Tibial nerve (tissue), 3 donors: ENCODE measurements at regions not wholly inside any gene's neighbourhood (a gene's known extent, or its start where the extent isn't known, plus 50 kb on each side); places are given as distances from the start of the nearest gene placed in this dataset.

ENCODE experiments used
- CTCF ChIP-seq, 5 experiments: fragments of 200-600 bp in 3 of 5; fragments of 450-650 bp in 2 of 5; sonication (generic) in 3 of 5; IDR thresholded peaks; one replicate each; pipeline ENCODE4 v1.5.1; 2016 to 2019; ENCODE audit warnings: antibody characterized with exemption in 5 of 5, mild to moderate bottlenecking in 3 of 5, moderate library complexity in 2 of 5
- POLR2A ChIP-seq, 2 donors: fragments of 450-650 bp; IDR thresholded peaks; one replicate each; pipeline ENCODE4 v1.6.1; 2017; ENCODE audit warnings: antibody characterized with exemption in 2 of 2, mild to moderate bottlenecking in 2 of 2, moderate library complexity in 2 of 2

GRCh38 chr18:26745288-26746181 lies 120.0 kb downstream of the AQP4 start:
- TF ChIP-seq CTCF (IDR thresholded peaks at IDR 0.05) (no peak), POLR2A (IDR thresholded peaks at IDR 0.05) (no peak)
